ENCODE measurements at regions not wholly inside any gene's neighbourhood (a gene's known extent, or its start where the extent isn't known, plus 50 kb on each side); places are given as distances from the start of the nearest gene placed in this dataset.

- no peak for DNase-seq
Observed at GRCh38 chr16:56087626-56088025, 103.7 kb upstream of the GNAO1 start.

GRCh38 chr16:56081371-56081770, 109.9 kb upstream of the GNAO1 start:
- no peak for DNase-seq

DNA sequence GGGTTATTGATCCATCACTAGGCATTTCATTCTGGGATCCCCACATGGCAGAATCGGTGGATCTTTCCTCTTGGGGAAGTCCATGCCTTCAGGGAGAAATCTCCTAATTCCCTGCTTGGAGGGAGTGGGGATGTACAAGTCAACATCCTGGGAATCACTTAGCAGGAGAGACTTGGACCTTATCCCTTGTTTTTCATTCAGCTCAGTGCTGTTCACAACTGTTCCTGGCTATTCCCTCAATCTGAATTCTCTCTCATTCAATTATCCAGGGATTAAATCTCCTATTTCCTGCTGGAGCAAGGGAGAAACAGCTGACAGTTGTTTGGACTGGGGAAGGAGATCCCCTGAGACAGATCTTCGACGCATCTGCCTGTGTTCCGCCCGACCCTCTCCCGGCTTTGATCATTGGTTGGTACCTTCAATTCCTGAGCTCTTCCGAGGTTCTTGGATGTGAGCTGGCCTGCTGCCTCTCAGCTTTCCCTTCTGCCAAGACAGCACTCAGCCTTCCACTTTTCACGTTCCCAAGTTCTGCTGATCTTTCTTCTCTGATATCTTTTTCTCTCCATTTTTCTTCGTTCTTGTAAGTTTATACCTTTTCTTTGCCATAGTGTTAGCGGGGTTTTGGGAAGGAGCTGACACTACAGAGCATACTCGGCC, 115.4 kb upstream of the GNAO1 start:
- no peak for DNase-seq

GRCh38 chr16:56073508-56073907, 117.8 kb upstream of the GNAO1 start:
- no peak for DNase-seq

GRCh38 chr16:56072096-56072495, 119.2 kb upstream of the GNAO1 start:
- DNase-seq = no peak

DNA sequence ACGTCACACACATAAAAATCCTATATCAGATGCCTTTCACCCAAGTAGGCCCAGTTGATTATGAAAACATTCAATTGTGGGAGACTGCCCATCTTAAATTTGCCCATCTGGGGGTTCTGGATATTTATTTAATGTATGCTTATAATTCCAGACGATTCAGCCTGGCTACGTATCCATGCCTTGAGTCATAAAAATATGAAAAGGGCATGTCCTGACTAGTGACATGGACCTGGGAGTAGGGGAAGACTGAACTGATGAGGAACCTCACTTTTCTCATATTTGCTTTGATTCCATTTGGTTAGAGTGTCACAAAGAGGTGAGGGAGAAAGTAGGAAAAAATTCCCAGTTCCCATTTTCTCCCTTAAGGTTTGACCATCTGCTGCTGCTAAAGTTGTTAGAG, 122.5 kb upstream of the GNAO1 start:
- no peak for DNase-seq

GRCh38 chr16:56068314-56068713, 123.0 kb upstream of the GNAO1 start:
- DNase-seq = no peak

DNA sequence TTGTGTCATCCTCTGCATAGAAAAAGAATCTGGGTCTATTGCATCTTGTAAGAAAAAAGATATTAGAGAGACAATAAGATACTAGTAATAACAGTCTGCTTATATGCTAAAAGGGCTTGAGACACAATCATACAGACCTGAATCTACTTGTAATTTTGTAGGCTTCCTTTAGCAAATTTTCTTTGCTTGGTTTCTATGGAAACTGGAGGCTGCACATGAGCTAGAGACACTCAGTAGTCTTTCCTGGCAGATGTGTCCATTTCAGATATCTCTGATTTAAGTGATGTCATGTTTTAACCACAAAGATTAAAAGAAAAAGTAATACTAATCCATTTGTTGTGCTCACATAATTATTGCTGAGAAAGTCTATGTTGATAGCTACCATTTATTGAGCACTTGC, 123.9 kb upstream of the GNAO1 start:
- DNase-seq = no peak

- no peak for DNase-seq
Observed at GRCh38 chr16:56066617-56067016, 124.7 kb upstream of the GNAO1 start.

GRCh38 chr16:56063111-56063510, 128.2 kb upstream of the GNAO1 start:
- DNase-seq = no peak

DNA sequence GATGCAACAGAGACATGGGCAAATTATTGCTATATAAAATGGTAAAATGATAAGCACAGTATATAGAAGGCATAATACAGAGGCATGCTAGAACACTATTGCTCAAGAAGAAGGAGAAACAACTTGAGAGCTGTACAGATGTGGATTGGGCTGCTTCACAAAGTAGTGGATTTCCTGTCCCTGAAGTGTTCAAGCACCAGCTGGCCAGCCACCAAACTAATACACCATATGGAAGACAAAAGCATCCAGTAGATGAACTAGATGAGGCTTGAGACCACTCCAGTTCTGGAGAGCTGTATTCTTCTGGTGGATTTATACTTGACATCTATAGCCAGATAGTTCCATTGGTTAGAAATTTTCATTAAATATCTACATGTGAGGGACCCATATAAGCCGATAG, 134.1 kb upstream of the GNAO1 start:
- DNase-seq = no peak

- DNase-seq = no peak
Observed at GRCh38 chr16:56050916-56051315, 140.4 kb upstream of the GNAO1 start.

GRCh38 chr16:56048425-56049105, 142.7 kb upstream of the GNAO1 start:
- peak; percentile 87 for DNase-seq

- DNase-seq = no peak
Observed at GRCh38 chr16:56047307-56048234, 143.7 kb upstream of the GNAO1 start.

DNA sequence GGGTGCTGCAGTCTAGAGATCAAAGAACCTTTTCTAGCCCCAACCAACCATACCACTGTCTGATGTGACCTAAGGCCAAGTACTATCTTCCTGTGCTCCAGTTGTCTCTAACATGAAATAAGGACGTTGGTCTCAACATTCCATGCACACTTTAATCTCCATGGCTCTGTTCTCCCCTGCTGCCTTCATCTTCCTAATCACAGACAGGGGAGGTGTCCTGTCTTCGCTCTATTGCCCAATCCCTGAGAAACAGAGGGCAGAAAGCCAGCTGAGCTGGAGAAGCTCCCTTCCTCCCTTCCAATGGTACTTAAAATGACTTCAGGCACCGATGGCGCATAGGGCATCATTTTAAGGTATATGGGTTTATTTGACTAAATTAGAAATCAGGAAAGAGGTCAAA, 148.9 kb upstream of the GNAO1 start:
- DNase-seq = no peak

DNA sequence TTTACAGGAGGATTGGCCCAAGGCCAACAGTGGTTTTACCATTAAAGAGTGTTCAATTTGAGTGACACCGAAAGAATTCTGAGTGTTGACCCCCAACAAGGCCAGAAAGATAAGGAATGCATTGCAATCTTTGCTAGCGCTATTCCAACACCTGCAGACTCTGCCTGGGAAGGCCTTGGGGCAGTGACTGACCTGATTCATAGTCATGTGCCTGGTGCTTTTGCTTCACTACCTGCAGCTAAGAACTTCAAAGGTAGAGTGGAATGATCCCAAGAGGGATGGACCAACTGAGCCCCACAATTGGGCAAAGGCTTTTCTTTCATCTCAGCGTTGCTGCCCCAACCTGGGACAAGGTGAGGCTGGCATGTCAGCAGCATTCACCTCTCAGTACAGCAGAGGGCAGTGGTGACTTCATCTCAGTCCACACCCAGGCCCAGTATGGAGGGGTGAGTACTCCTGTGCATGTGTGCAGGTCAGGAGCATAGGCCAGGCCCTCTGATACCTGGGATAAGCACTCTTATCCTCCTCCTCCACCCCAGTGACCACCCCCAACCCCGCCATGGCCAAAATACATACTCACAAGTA, 149.6 kb upstream of the GNAO1 start:
- DNase-seq = no peak

GRCh38 chr16:56038564-56039098, 152.7 kb upstream of the GNAO1 start:
- no peak for DNase-seq

- no peak for DNase-seq
Observed at GRCh38 chr16:56032072-56032471, 156.9 kb upstream of the CES5A start.

GRCh38 chr16:56029026-56029425, 153.9 kb upstream of the CES5A start:
- DNase-seq = no peak

DNA sequence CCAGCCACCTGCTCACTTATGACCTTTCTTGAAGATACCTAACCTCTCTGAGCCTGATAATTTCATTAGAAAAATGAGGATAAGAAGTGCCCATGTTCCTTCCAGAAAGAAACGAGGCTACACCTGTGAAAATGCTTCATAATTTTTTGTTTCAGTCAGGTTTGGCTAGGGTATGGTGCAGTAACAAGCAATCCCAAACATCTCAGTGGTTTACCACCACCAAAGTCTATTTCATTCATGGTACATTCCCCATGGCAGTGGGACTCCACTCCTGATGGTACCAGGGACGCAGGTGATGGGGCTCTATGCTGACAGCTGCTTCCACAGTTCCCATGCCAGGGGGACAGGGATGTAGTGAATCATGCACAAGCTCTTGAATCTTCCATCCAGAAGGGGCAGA, 147.6 kb upstream of the CES5A start:
- no peak for DNase-seq

DNA sequence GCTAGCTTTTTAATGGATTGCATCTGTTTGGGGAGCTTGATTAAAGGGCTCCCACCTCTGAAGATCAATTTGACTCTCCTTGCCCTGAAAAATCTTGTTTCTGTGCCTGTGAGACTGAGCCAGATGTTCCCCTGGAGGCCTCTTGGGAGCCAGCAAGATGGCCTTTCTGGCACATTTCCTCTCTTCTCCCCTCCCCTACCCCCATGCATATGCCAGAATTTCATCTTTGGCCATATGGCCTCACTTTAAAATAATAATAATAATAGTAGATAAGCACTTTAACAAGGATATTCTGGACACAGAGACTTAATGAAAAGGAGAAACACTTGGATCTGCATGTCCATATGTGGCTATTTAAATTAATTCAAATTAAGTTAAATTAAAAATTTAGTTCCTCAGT, 144.1 kb upstream of the CES5A start:
- no peak for DNase-seq

GRCh38 chr16:56013962-56014552, 138.9 kb upstream of the CES5A start:
- peak; percentile 24 for DNase-seq

DNA sequence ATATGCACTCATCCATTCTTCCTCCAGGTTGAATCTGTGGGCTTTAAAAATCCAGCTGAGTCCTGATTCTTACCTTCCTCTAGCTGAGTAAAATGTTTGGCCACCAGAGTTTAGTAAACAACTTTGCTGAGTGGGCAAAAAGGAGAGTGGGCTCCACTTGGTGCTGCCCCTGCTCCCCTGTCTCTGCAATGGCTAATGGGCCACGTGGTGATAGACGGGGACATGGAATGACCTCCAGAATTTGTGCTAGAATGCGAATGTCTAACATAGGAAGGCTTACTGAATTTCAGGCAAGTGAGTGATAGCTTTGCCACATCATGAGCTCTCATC, 137.3 kb upstream of the CES5A start:
- no peak for DNase-seq

Data from inflammatory macrophage treated with lipopolysaccharide for 4 hours (primary cell).